ENCODE measurements at regions not wholly inside any gene's neighbourhood (a gene's known extent, or its start where the extent isn't known, plus 50 kb on each side); places are given as distances from the start of the nearest gene placed in this dataset.

DNA sequence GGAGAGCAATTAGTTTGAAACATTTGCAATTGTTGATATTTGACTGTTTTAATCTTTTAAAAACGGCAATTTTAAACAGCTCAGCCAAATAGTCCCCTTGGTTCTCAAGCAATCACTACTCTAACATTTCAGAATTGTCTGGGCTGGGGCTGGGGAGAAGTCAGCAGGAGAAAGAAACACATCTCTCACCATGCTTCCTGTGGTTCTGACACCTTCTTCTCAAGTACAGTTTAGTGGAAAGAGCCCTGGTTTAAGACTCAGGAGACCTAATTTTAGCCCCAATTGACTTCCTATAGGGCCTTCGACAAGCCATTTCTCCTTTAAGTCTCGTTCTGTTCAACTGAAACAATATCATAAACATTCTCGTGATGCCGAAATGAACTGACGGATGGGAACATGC is 168.4 kb upstream of the CDYL start:
- Mint-ChIP-seq H3K4me1 (ENCODE audit: low read depth) (peaks cover 46% of the 10 kb centered on the region), H3K9me3 (ENCODE audit: low read depth) (no peaks in the 10 kb centered on the region), H3K4me3 (ENCODE audit: unreplicated experiment) (no peak overlapping the region), H3K27me3 (ENCODE audit: low read depth) (no peaks in the 10 kb centered on the region), H3K27ac (ENCODE audit: unreplicated experiment) (no peak overlapping the region), H3K36me3 (ENCODE audit: low read depth) (no peaks in the 10 kb centered on the region)
- TF ChIP-seq, protein P1, sequence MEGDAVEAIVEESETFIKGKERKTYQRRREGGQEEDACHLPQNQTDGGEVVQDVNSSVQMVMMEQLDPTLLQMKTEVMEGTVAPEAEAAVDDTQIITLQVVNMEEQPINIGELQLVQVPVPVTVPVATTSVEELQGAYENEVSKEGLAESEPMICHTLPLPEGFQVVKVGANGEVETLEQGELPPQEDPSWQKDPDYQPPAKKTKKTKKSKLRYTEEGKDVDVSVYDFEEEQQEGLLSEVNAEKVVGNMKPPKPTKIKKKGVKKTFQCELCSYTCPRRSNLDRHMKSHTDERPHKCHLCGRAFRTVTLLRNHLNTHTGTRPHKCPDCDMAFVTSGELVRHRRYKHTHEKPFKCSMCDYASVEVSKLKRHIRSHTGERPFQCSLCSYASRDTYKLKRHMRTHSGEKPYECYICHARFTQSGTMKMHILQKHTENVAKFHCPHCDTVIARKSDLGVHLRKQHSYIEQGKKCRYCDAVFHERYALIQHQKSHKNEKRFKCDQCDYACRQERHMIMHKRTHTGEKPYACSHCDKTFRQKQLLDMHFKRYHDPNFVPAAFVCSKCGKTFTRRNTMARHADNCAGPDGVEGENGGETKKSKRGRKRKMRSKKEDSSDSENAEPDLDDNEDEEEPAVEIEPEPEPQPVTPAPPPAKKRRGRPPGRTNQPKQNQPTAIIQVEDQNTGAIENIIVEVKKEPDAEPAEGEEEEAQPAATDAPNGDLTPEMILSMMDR (IDR thresholded peaks at IDR 0.05) = no peak
- no peak for DNase-seq (ENCODE audit: low spot score)

DNA sequence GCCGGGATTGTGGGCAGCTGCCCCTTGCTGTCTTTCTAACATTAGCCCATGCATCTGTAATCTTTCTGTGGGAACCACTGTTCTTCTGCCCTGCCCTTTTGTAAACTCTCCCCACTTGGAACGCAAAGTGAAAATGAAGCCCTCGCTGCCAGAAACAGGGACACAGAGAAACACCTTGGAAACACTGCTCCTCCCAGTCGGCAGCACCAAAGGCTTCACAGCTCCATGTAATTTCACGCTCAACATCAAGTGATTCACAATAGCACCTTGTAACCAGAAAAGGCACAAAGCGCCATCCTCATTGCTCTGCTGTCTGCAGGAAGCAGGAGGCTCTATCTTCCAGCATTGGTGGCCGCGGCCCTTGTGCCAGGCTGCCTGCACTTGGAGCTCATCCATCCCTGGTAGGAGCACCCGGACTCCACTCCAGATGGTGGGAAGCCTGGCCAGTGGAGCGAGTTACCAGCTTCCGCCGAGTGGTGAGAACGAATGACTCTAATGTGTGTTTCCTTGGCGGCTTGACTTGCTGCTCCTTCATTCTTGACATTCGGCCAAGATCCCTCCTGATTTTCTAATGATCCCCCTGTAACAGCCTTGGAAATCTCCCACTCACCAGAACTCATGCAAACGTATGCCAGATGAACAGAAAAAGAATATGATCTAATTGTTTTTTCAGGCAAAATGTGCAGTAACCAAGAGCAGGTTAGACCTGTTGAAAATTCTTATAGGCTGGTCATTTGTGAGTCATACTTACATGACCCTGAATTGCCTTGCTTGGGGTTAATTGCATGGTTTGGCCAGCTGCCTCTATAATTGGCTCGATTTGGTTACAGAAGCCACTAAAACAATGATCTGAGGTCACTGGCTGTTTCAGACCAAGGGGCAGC is 169.1 kb upstream of the CDYL start:
- DNase-seq (ENCODE audit: low spot score) = no peak
- no peak overlapping the region for H3K4me3 Mint-ChIP-seq (ENCODE audit: unreplicated experiment)

DNA sequence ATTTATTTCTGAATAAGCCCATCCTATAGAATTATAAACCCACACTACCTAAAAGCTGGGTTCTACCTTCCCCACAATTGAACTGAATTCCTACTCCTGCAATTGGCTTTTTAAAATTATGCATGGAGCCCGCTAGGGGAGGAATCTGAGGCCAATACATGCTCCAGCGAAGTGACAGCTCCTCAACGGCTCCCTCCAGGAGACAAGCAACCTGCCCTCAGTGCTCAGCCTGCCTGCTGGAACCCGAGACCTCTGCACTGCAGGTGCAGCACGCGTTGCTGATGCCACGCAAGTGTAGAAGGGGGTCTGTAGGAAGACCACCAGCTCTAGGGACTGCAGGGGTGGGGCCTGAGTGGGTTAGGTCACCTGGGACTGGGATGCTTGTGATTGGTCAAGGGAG is 170.2 kb upstream of the CDYL start:
- Mint-ChIP-seq H3K4me1 (ENCODE audit: low read depth) (peaks cover 41% of the 10 kb centered on the region), H3K36me3 (ENCODE audit: low read depth) (no peaks in the 10 kb centered on the region)
- TF ChIP-seq, protein P1 (IDR thresholded peaks at IDR 0.05) = no peak

More for the DNA sequence above, 169.1 kb upstream of the CDYL start:
- TF ChIP-seq, protein P1 (IDR thresholded peaks at IDR 0.05) = no peak
- no peaks in the 10 kb centered on the region for H3K9me3 Mint-ChIP-seq (ENCODE audit: low read depth)
- peaks cover 46% of the 10 kb centered on the region for H3K4me1 Mint-ChIP-seq (ENCODE audit: low read depth)
- H3K27ac Mint-ChIP-seq (ENCODE audit: unreplicated experiment) = no peak overlapping the region
- no peaks in the 10 kb centered on the region for H3K27me3 Mint-ChIP-seq (ENCODE audit: low read depth)
- no peaks in the 10 kb centered on the region for H3K36me3 Mint-ChIP-seq (ENCODE audit: low read depth)

DNA sequence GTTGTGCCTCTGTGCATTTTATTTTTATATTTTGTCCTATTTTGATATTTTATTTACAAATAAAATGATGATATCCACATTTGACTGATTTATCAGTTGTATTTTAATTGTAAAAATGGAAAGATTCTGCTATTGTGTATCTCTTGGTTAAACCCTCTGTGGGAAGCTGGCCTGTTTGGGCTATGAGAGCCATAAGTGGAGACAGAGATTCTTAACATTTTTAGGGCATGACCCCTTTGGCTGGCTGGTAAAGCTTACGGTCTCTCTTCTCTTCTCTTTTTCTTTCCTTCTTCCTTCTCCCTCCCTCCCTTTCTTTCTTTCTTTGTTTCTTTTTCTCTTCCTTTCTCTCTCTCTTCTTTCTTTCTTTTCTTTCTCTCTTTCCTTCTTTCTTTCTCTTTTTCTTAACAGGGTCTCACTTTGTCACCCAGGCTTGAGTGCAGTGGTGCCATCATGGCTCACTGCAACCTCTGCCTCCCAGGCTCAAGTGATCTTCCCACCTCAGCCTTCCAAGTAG is 172.3 kb upstream of the CDYL start:
- peaks cover 3% of the 10 kb centered on the region for H3K9me3 Mint-ChIP-seq (ENCODE audit: low read depth)
- peaks cover 35% of the 10 kb centered on the region for H3K4me1 Mint-ChIP-seq (ENCODE audit: low read depth)
- H3K27ac Mint-ChIP-seq (ENCODE audit: unreplicated experiment) = peak overlapping the region; percentile 80
- TF ChIP-seq, protein P1 (IDR thresholded peaks at IDR 0.05) = no peak
- DNase-seq (ENCODE audit: low spot score) = no peak
- no peaks in the 10 kb centered on the region for H3K27me3 Mint-ChIP-seq (ENCODE audit: low read depth)
- no peaks in the 10 kb centered on the region for H3K36me3 Mint-ChIP-seq (ENCODE audit: low read depth)
- no peak overlapping the region for H3K4me3 Mint-ChIP-seq (ENCODE audit: unreplicated experiment)

More for the DNA sequence above, 170.2 kb upstream of the CDYL start:
- Mint-ChIP-seq H3K4me3 (ENCODE audit: unreplicated experiment) (no peak overlapping the region), H3K9me3 (ENCODE audit: low read depth) (no peaks in the 10 kb centered on the region), H3K27me3 (ENCODE audit: low read depth) (no peaks in the 10 kb centered on the region), H3K27ac (ENCODE audit: unreplicated experiment) (no peak overlapping the region)
- DNase-seq (ENCODE audit: low spot score) = no peak

DNA sequence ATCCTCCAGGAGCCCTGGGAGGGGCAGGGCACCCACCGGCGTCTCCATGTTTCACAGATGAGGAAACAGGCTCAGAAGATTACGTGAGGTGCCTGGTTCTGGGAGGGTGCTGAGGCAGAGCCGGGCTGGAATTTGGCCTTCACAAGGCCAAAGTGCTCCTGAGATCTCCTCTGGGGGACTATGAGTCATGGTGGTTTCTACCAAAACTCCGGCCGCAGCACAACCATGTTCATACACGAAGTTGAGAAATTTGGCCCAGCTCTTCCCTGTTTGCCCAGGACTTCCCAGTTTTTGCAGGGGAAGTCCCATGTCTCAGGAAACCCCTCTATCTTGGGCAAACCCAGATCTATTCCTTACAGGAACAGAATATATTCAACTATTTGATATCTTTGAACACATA is 172.9 kb upstream of the CDYL start:
- Mint-ChIP-seq H3K9me3 (ENCODE audit: low read depth) (peaks cover 3% of the 10 kb centered on the region), H3K27ac (ENCODE audit: unreplicated experiment) (no peak overlapping the region), H3K36me3 (ENCODE audit: low read depth) (no peaks in the 10 kb centered on the region), H3K27me3 (ENCODE audit: low read depth) (no peaks in the 10 kb centered on the region), H3K4me1 (ENCODE audit: low read depth) (peaks cover 35% of the 10 kb centered on the region), H3K4me3 (ENCODE audit: unreplicated experiment) (no peak overlapping the region)
- TF ChIP-seq, protein P1 (IDR thresholded peaks at IDR 0.05) = no peak
- DNase-seq (ENCODE audit: low spot score) = no peak

Data from chondrocyte (in vitro differentiated cells).